AG04450 (cell line): ENCODE measurements at regions not wholly inside any gene's neighbourhood (a gene's known extent, or its start where the extent isn't known, plus 50 kb on each side); places are given as distances from the start of the nearest gene placed in this dataset.

Experiments
- CTCF ChIA-PET: fragments of 300-600, 350-600 bp; formaldehyde crosslinking; extraction: SDS; loops from one replicate; lab custom pipeline; 2022; ENCODE audit warnings: antibody characterized with exemption, inconsistent platforms; lab: Charles Lee
- POLR2A ChIA-PET: fragments of 350-600 bp; formaldehyde crosslinking; extraction: SDS; loops from one replicate; lab custom pipeline; 2021; ENCODE audit warnings: antibody characterized with exemption, inconsistent platforms; lab: Yijun Ruan, JAX
- DNase-seq: peaks from one replicate; pipeline ENCODE4 v3.0.0-alpha.2; 2011; ENCODE audit warnings: low read depth, low spot score
- H3K27ac ChIP-seq: one replicate; pipeline ENCODE4 v1.5.1; 2012; ENCODE audit warnings: low read depth, low read length, control low read depth
- H3K27me3 ChIP-seq: one replicate; pipeline ENCODE4 v1.6.0; 2012; ENCODE audit warnings: low read length; ENCODE audit not compliant: control insufficient read depth, insufficient read depth
- H3K4me3 ChIP-seq: 2 replicates; pipeline ENCODE4 v1.5.1; 2011; ENCODE audit warnings: mild to moderate bottlenecking, low read depth, low read length, control low read depth
- H3K9me3 ChIP-seq: 2 replicates; pipeline ENCODE4 v1.5.1; 2012; ENCODE audit warnings: low read length; ENCODE audit not compliant: control insufficient read depth, insufficient read depth
- TF ChIP-seq, protein P1 (sequence below): IDR thresholded peaks from 2 replicates; pipeline ENCODE4 v1.5.1; 2011; ENCODE audit warnings: low read depth, low read length, control low read depth, inconsistent platforms

DNA sequence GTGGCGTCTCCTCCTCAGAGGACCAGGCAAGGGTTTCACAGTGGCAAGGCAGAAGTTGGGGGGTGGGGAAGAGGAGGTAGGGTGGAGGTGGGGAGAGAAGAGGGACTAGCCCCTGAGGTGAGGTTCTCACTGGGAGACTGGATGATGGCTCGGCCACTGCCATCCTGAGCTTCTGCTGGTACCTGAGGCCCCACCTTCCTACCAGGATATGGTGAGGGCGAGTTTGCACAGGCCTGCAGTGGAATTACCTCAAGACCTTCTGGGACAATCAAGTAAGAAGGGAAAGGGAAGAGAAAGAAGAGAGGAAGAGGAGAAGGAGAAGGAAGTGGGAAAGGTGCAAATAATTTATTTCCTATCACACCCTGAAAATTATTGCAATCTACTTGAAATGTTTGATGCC lies 111.8 kb upstream of the GDF10 start:
- Histone ChIP-seq H3K4me3 (no peak overlapping the region), H3K27ac (no peak overlapping the region), H3K9me3 (no peaks in the 10 kb centered on the region), H3K27me3 (no peaks in the 10 kb centered on the region)
- ChIA-PET POLR2A (no interaction called here), CTCF (no interaction called here)
- no peak for DNase-seq
- TF ChIP-seq, protein P1, sequence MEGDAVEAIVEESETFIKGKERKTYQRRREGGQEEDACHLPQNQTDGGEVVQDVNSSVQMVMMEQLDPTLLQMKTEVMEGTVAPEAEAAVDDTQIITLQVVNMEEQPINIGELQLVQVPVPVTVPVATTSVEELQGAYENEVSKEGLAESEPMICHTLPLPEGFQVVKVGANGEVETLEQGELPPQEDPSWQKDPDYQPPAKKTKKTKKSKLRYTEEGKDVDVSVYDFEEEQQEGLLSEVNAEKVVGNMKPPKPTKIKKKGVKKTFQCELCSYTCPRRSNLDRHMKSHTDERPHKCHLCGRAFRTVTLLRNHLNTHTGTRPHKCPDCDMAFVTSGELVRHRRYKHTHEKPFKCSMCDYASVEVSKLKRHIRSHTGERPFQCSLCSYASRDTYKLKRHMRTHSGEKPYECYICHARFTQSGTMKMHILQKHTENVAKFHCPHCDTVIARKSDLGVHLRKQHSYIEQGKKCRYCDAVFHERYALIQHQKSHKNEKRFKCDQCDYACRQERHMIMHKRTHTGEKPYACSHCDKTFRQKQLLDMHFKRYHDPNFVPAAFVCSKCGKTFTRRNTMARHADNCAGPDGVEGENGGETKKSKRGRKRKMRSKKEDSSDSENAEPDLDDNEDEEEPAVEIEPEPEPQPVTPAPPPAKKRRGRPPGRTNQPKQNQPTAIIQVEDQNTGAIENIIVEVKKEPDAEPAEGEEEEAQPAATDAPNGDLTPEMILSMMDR, result no peak

DNA sequence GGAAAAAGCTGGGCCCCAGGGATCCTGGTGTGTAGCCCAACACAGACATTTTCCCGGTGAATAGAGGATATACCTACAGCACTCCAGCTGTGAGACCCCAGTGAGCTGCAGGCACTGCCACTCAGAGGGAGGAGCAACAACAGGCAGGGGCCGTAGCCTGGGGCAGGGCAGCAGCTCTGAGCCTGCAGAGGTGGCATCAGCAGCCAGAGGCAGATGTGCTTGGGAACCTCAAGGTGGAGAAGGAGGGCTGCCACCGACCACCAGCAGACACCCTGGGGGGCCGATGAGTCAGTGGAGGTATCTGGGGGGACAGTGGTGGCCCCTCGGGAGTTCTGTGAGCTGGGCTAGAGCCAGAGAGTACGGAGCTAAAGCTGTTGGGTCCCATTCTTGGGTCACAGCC lies 110.2 kb upstream of the GDF10 start:
- ChIA-PET CTCF (interaction anchor here (0.6 kb wide), 1 partner anchor 15 kb away, joined by 3 read pairs; no protein-coding TSS in a partner anchor), POLR2A (no interaction called here)
- no peaks in the 10 kb centered on the region for H3K27me3 ChIP-seq
- no peak overlapping the region for H3K27ac ChIP-seq
- DNase-seq, result no peak
- no peaks in the 10 kb centered on the region for H3K9me3 ChIP-seq
- H3K4me3 ChIP-seq, result no peak overlapping the region
- TF ChIP-seq, protein P1, result no peak

DNA sequence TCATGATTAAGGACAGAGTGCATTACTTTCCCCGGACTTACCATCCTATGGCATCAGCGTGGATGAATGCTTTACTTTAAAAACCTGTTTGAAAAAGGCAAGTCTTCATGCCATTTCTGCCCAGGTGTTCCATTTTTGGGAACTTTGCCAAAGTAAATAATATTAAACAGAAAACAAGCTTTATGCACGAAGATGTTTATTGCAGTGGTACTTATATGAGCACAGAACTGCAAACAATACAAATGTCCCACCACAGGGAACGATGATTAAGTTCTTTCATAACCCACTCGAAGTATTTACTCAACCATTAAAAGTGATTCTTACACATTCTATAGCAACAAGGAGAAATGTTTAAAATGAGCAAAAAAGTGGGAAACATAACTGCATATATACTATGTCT lies 109.7 kb upstream of the GDF10 start:
- no peak overlapping the region for H3K4me3 ChIP-seq
- TF ChIP-seq, protein P1, result no peak
- ChIA-PET POLR2A (no interaction called here), CTCF (interaction anchor here (0.6 kb wide), 1 partner anchor 14 kb away, joined by 3 read pairs; no protein-coding TSS in a partner anchor)
- no peak overlapping the region for H3K27ac ChIP-seq
- H3K9me3 ChIP-seq, result no peaks in the 10 kb centered on the region
- H3K27me3 ChIP-seq, result peaks cover 1% of the 10 kb centered on the region
- DNase-seq, result no peak

DNA sequence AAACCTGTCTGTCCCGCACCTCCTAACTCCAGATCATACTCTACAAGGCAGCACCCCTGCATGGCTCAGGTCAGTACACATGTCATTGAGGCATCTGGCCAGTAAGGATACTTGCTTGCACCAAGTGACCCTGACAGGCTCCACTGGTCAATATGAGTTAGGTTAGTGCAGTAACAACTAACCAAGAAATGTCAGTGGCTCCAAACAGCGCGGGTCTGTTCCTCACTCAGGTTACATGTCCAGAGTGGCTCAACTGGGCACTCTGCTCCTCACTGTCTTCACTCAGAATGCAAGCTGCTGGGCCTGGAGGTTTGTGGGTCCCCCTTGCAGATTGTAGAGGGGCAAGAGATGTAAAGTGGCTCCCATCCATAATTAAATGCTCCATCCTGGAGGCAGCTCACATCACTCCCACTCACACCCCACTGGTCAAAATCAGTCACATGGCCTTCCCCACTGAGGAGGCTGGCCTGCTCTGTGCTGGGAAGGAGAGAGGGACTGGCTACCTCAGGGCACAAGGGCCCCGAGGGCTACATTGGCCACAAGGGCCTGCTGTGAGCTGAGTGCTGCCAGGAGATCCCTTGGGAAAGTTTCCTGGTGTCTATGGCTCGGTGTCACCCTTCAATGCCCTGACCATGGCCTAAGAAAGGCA lies 109.1 kb upstream of the GDF10 start:
- Histone ChIP-seq H3K27ac (no peak overlapping the region), H3K9me3 (no peaks in the 10 kb centered on the region), H3K4me3 (no peak overlapping the region), H3K27me3 (peaks cover 2% of the 10 kb centered on the region)
- CTCF ChIA-PET, result interaction anchor here (1.8 kb wide), 1 partner anchor 12 kb away, joined by 8 read pairs; no protein-coding TSS in a partner anchor
- TF ChIP-seq, protein P1, result no peak
- DNase-seq, result no peak
- POLR2A ChIA-PET, result no interaction called here

DNA sequence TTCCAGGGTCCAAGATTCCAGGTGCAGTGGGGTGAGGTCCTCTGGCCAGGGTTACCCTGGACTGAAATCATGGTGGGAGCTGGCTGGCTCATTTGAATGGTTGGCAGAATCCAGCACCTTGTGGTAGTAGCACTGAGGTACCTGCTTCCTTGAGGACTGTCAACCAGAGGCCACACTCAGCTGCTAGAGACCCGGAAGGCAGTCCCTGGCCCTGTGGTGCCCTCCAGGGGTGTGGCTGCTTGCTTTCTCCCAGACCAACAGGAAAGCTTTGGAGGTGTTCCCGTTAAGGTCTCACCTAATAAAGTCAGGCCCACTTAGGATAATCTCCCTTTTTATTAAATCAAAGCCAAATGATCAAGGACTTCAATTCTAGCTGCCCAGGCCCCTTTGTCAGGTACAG lies 107.7 kb upstream of the GDF10 start:
- DNase-seq, result no peak
- Histone ChIP-seq H3K4me3 (no peak overlapping the region), H3K27me3 (peaks cover 2% of the 10 kb centered on the region), H3K9me3 (no peaks in the 10 kb centered on the region; the same call in 1 of the 2 replicates), H3K27ac (no peak overlapping the region)
- TF ChIP-seq, protein P1, result no peak
- CTCF ChIA-PET, result interaction anchor here (1.8 kb wide), 1 partner anchor 10 kb away, joined by 8 read pairs; no protein-coding TSS in a partner anchor
- POLR2A ChIA-PET, result no interaction called here
